HEK293T (cell line): ENCODE measurements at regions not wholly inside any gene's neighbourhood (a gene's known extent, or its start where the extent isn't known, plus 50 kb on each side); places are given as distances from the start of the nearest gene placed in this dataset.

ENCODE experiments used
- CTCF ChIA-PET: fragments of 350-600 bp; formaldehyde crosslinking; extraction: SDS; loops from one replicate; lab custom pipeline; 2021; ENCODE audit warnings: antibody characterized with exemption, inconsistent platforms; lab: Yijun Ruan, JAX
- POLR2A ChIA-PET: fragments of 350-600 bp; formaldehyde crosslinking; extraction: SDS; loops from one replicate; lab custom pipeline; 2020; ENCODE audit warnings: antibody characterized with exemption, inconsistent platforms; lab: Yijun Ruan, JAX
- DNase-seq: peaks from one replicate; pipeline ENCODE4 v3.0.0; 2012; ENCODE audit warnings: mixed read lengths; ENCODE audit errors: extremely low spot score
- ARNT ChIP-seq: fragments of 450-650 bp; IDR thresholded peaks from 2 replicates; pipeline ENCODE4 v1.6.1; 2017; ENCODE audit warnings: mild to moderate bottlenecking
- BHLHE40 ChIP-seq: fragments of 450-650 bp; IDR thresholded peaks from 2 replicates; pipeline ENCODE4 v1.6.1; 2016; ENCODE audit warnings: mild to moderate bottlenecking, moderate library complexity, borderline replicate concordance
- CTBP1 ChIP-seq: fragments of 450-650 bp; IDR thresholded peaks from 2 replicates; pipeline ENCODE4 v1.6.1; 2016; ENCODE audit warnings: borderline replicate concordance
- ELF4 ChIP-seq: fragments of 450-650 bp; IDR thresholded peaks from 2 replicates; pipeline ENCODE4 v1.6.1; 2017; ENCODE audit warnings: antibody characterized with exemption
- FOXA1 ChIP-seq: fragments of 450-650 bp; IDR thresholded peaks from 2 replicates; pipeline ENCODE4 v1.6.1; 2016; ENCODE audit warnings: mild to moderate bottlenecking
- FOXK2 ChIP-seq: fragments of 450-650 bp; IDR thresholded peaks from 2 replicates; pipeline ENCODE4 v1.6.1; 2016; ENCODE audit warnings: mild to moderate bottlenecking
- FOXM1 ChIP-seq: fragments of 450-650 bp; IDR thresholded peaks from 2 replicates; pipeline ENCODE4 v1.6.1; 2017; ENCODE audit warnings: mild to moderate bottlenecking, borderline replicate concordance
- HDGF ChIP-seq: fragments of 450-650 bp; IDR thresholded peaks from 2 replicates; pipeline ENCODE4 v1.6.1; 2017; ENCODE audit warnings: antibody characterized with exemption, borderline replicate concordance
- L3MBTL2 ChIP-seq: fragments of 450-650 bp; conservative IDR thresholded peaks from 2 replicates; pipeline ENCODE4 v1.6.1; 2016; ENCODE audit warnings: mild to moderate bottlenecking
- LEF1 ChIP-seq: fragments of 450-650 bp; IDR thresholded peaks from 2 replicates; pipeline ENCODE4 v1.6.1; 2017; ENCODE audit warnings: mild to moderate bottlenecking, borderline replicate concordance
- NFRKB ChIP-seq: fragments of 450-650 bp; IDR thresholded peaks from 2 replicates; pipeline ENCODE4 v1.6.1; 2016; ENCODE audit warnings: mild to moderate bottlenecking, moderate library complexity
- SP1 ChIP-seq: fragments of 450-650 bp; IDR thresholded peaks from 2 replicates; pipeline ENCODE4 v1.6.1; 2017
- SUZ12 ChIP-seq: fragments of 450-650 bp; IDR thresholded peaks from 2 replicates; pipeline ENCODE4 v1.6.1; 2016; ENCODE audit warnings: mild to moderate bottlenecking
- TARDBP ChIP-seq: fragments of 450-650 bp; IDR thresholded peaks from 2 replicates; pipeline ENCODE4 v1.6.1; 2016
- ZNF384 ChIP-seq: fragments of 450-650 bp; IDR thresholded peaks from 2 replicates; pipeline ENCODE4 v1.6.1; 2016
- TF ChIP-seq, protein P1 (sequence below): fragments of 450-650 bp; IDR thresholded peaks from 2 replicates; pipeline ENCODE4 v1.6.1; 2016

GRCh38 chr4:35246493-35246892 lies 997.8 kb downstream of the ARAP2 start:
- ChIA-PET CTCF (no interaction called here), POLR2A (no interaction called here)
- DNase-seq, result no peak
- no peak for TF ChIP-seq FOXK2
- TF ChIP-seq ELF4, result no peak
- TF ChIP-seq L3MBTL2, result no peak
- TF ChIP-seq NFRKB, result no peak
- no peak for TF ChIP-seq TARDBP
- TF ChIP-seq FOXA1, result no peak

- DNase-seq, result no peak
- no peak for TF ChIP-seq HDGF
- no peak for TF ChIP-seq BHLHE40
- TF ChIP-seq FOXK2, result no peak
- CTCF ChIA-PET, result no interaction called here
- POLR2A ChIA-PET, result no interaction called here
Measured at GRCh38 chr4:35247047-35247446, 997.3 kb downstream of the ARAP2 start.

GRCh38 chr4:35250331-35250730 lies 994.0 kb downstream of the ARAP2 start:
- TF ChIP-seq L3MBTL2 (no peak), LEF1 (no peak), HDGF (no peak), CTBP1 (no peak), TARDBP (no peak), ZNF384 (no peak), ARNT (no peak), BHLHE40 (no peak), FOXA1 (no peak), FOXK2 (no peak), ELF4 (no peak), NFRKB (no peak), SP1 (no peak), SUZ12 (no peak)
- TF ChIP-seq, protein P1, sequence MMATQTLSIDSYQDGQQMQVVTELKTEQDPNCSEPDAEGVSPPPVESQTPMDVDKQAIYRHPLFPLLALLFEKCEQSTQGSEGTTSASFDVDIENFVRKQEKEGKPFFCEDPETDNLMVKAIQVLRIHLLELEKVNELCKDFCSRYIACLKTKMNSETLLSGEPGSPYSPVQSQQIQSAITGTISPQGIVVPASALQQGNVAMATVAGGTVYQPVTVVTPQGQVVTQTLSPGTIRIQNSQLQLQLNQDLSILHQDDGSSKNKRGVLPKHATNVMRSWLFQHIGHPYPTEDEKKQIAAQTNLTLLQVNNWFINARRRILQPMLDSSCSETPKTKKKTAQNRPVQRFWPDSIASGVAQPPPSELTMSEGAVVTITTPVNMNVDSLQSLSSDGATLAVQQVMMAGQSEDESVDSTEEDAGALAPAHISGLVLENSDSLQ, result no peak
- DNase-seq, result no peak
- CTCF ChIA-PET, result no interaction called here
- POLR2A ChIA-PET, result no interaction called here

GRCh38 chr4:35250761-35251160 lies 993.6 kb downstream of the ARAP2 start:
- CTCF ChIA-PET, result no interaction called here
- POLR2A ChIA-PET, result no interaction called here
- no peak for TF ChIP-seq ELF4
- TF ChIP-seq L3MBTL2, result no peak
- TF ChIP-seq NFRKB, result no peak
- TF ChIP-seq CTBP1, result no peak
- no peak for TF ChIP-seq TARDBP
- no peak for TF ChIP-seq LEF1
- TF ChIP-seq HDGF, result no peak
- TF ChIP-seq FOXA1, result no peak
- DNase-seq, result no peak

DNA sequence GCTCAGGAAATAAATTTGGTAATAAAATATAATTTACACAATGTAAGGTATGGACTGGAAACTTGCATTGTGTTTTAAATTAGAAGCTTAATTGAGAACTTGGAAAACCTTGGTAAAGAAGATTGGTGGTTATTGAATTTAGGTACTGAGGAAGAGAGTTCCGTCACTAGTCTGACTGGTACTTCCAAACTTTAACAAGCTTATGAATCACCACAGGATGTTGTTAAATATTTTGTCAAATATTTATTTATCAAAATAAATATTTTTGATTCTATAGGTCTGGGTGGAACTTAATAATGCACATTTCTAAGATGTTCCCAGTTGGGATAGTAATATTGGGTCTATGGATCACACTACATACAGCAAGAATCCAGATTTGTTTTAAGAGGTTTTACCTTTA lies 992.2 kb downstream of the ARAP2 start:
- DNase-seq, result no peak
- no peak for TF ChIP-seq FOXA1
- POLR2A ChIA-PET, result no interaction called here
- CTCF ChIA-PET, result no interaction called here

- TF ChIP-seq L3MBTL2, result no peak
- CTCF ChIA-PET, result no interaction called here
- POLR2A ChIA-PET, result no interaction called here
- DNase-seq, result no peak
Measured at GRCh38 chr4:35252866-35253265, 991.4 kb downstream of the ARAP2 start.

DNA sequence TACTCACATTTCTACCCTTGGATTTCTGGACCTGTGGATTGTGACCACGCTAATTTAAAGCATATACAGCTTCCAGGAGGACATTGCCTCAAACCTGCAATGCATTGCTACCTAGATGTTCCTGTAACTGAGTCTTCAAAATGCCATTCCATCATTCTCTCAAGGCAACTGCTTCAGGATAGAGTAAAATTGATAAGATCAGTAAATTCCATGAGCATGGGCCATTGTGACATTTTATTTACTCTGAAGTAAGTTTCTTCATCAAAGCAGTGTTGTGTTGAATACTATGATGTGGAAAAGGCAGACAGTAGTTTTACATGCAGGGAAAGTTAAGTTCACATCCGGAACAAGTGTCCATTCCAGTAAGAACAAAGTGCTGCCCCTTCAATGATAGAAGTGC lies 991.0 kb downstream of the ARAP2 start:
- DNase-seq, result no peak
- ChIA-PET CTCF (no interaction called here), POLR2A (no interaction called here)
- TF ChIP-seq TARDBP (no peak), L3MBTL2 (no peak), BHLHE40 (no peak), ZNF384 (no peak), ELF4 (no peak), ARNT (no peak), SUZ12 (no peak), LEF1 (no peak), FOXM1 (no peak), FOXA1 (no peak), CTBP1 (no peak), SP1 (no peak), NFRKB (no peak), FOXK2 (no peak), HDGF (no peak)
- TF ChIP-seq, protein P1, result no peak

DNA sequence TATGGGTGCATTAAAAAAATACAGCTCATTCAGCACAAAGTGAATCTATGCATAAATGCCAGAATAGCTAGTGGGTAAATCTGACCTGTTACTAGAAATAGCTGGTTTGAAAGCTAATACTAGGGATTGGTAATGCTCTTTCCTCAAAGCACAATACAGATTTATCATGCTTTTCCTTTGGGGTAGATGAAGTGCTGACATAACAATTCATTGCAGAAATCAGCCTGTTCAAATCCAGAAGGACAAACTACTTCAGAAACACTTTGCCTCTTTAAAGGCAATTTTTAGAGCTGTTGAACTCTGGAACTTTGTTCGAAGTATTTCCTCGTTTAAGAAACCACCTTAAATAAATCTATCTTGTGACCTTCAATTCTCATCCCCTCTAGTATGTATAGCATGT lies 957.9 kb downstream of the ARAP2 start:
- DNase-seq, result no peak
- CTCF ChIA-PET, result no interaction called here
- POLR2A ChIA-PET, result no interaction called here
- TF ChIP-seq ELF4 (no peak), TARDBP (no peak), ZNF384 (no peak), BHLHE40 (no peak), CTBP1 (no peak), SUZ12 (no peak), FOXA1 (no peak), ARNT (no peak), HDGF (no peak), SP1 (no peak), LEF1 (no peak), NFRKB (no peak), FOXK2 (no peak), FOXM1 (no peak), L3MBTL2 (no peak)
- TF ChIP-seq, protein P1, result no peak
